HG02642 (cell line): ENCODE measurements at regions not wholly inside any gene's neighbourhood (a gene's known extent, or its start where the extent isn't known, plus 50 kb on each side); places are given as distances from the start of the nearest gene placed in this dataset.
"Not testable (repeated sequence)": the region's sequence is repeated elsewhere in the genome, so short reads cannot be mapped to it uniquely, and the experiment has no call there.

Experiments
- ATAC-seq: cut with Tn5 transposase; IDR thresholded peaks from one replicate; pipeline ENCODE4 v1.9.1; 2021; ENCODE audit warnings: mild to moderate bottlenecking; ENCODE audit not compliant: unreplicated experiment, poor library complexity

GRCh38 chr4:30525662-30526315, 194.4 kb upstream of the PCDH7 start:
- ATAC-seq: no peak

GRCh38 chr4:30535255-30535654, 184.9 kb upstream of the PCDH7 start:
- ATAC-seq: no peak

- ATAC-seq: no peak
Observed at GRCh38 chr4:30536231-30536630, 183.9 kb upstream of the PCDH7 start.

- ATAC-seq: no peak
Observed at GRCh38 chr4:30537456-30537855, 182.7 kb upstream of the PCDH7 start.

GRCh38 chr4:30538794-30539193, 181.4 kb upstream of the PCDH7 start:
- no peak for ATAC-seq

- ATAC-seq: no peak
Observed at GRCh38 chr4:30543057-30543456, 177.1 kb upstream of the PCDH7 start.

GRCh38 chr4:30553151-30553550, 167.0 kb upstream of the PCDH7 start:
- ATAC-seq: no peak

GRCh38 chr4:30553706-30554105, 166.5 kb upstream of the PCDH7 start:
- ATAC-seq: no peak

GRCh38 chr4:30555775-30556174, 164.4 kb upstream of the PCDH7 start:
- no peak for ATAC-seq

GRCh38 chr4:30559481-30559880, 160.7 kb upstream of the PCDH7 start:
- no peak for ATAC-seq

- no peak for ATAC-seq
Observed at GRCh38 chr4:30586850-30587249, 133.3 kb upstream of the PCDH7 start.

- ATAC-seq: not testable (repeated sequence)
Observed at GRCh38 chr4:30589669-30590068, 130.5 kb upstream of the PCDH7 start.

GRCh38 chr4:30600246-30601017, 119.7 kb upstream of the PCDH7 start:
- no peak for ATAC-seq

GRCh38 chr4:30601070-30601865, 118.9 kb upstream of the PCDH7 start:
- no peak for ATAC-seq

- no peak for ATAC-seq
Observed at GRCh38 chr4:30605616-30606190, 114.5 kb upstream of the PCDH7 start.

- ATAC-seq: no peak
Observed at GRCh38 chr4:30610361-30610760, 109.8 kb upstream of the PCDH7 start.

GRCh38 chr4:30614771-30615170, 105.4 kb upstream of the PCDH7 start:
- ATAC-seq: no peak

GRCh38 chr4:30616942-30617646, 103.1 kb upstream of the PCDH7 start:
- no peak for ATAC-seq

- no peak for ATAC-seq
Observed at GRCh38 chr4:30617836-30618235, 102.3 kb upstream of the PCDH7 start.

- no peak for ATAC-seq
Observed at GRCh38 chr4:30619679-30620078, 100.5 kb upstream of the PCDH7 start.
